IPS-20b (cell line): ENCODE measurements at regions not wholly inside any gene's neighbourhood (a gene's known extent, or its start where the extent isn't known, plus 50 kb on each side); places are given as distances from the start of the nearest gene placed in this dataset.
"Not testable (repeated sequence)": the region's sequence is repeated elsewhere in the genome, so short reads cannot be mapped to it uniquely, and the experiment has no call there.

Experiments
- H3K27ac ChIP-seq: one replicate; pipeline ENCODE4 v1.5.1; 2013; ENCODE audit warnings: low read length
- H3K27me3 ChIP-seq: 2 replicates; pipeline ENCODE4 v1.6.1; 2013; ENCODE audit warnings: mild to moderate bottlenecking, low read length, inconsistent platforms; ENCODE audit not compliant: insufficient read depth
- H3K36me3 ChIP-seq: 2 replicates; pipeline ENCODE4 v1.6.1; 2013; ENCODE audit warnings: low read depth, mild to moderate bottlenecking, inconsistent platforms, low read length, moderate library complexity; ENCODE audit not compliant: insufficient read depth
- H3K4me1 ChIP-seq: 2 replicates; pipeline ENCODE4 v1.6.1; 2013; ENCODE audit warnings: mild to moderate bottlenecking, control low read depth, inconsistent platforms, low read length, moderate library complexity; ENCODE audit not compliant: insufficient read depth
- H3K4me3 ChIP-seq: 2 replicates; pipeline ENCODE4 v1.5.1; 2013; ENCODE audit warnings: mild to moderate bottlenecking, low read length, inconsistent platforms
- H3K9ac ChIP-seq: 2 replicates; pipeline ENCODE4 v1.6.1; 2013; ENCODE audit warnings: low read depth, mild to moderate bottlenecking, inconsistent platforms, low read length, moderate library complexity
- H3K9me3 ChIP-seq: 2 replicates; pipeline ENCODE4 v1.6.1; 2013; ENCODE audit warnings: mild to moderate bottlenecking, low read depth, low read length, inconsistent platforms; ENCODE audit not compliant: insufficient read depth

GRCh38 chr4:36610628-36611027, 329.2 kb downstream of the DTHD1 start:
- no peaks in the 10 kb centered on the region for H3K4me1 ChIP-seq
- H3K36me3 ChIP-seq, result no peaks in the 10 kb centered on the region
- no peak overlapping the region for H3K27ac ChIP-seq

GRCh38 chr4:36613142-36613541, 331.7 kb downstream of the DTHD1 start:
- H3K27me3 ChIP-seq, H3K9ac ChIP-seq, H3K4me1 ChIP-seq, H3K9me3 ChIP-seq, H3K27ac ChIP-seq, H3K4me3 ChIP-seq, H3K36me3 ChIP-seq: not testable (repeated sequence)

More at GRCh38 chr4:36610628-36611027, 329.2 kb downstream of the DTHD1 start:
- Histone ChIP-seq H3K9me3 (no peaks in the 10 kb centered on the region), H3K27me3 (no peaks in the 10 kb centered on the region), H3K9ac (no peak overlapping the region), H3K4me3 (no peak overlapping the region)

- Histone ChIP-seq H3K36me3 (no peaks in the 10 kb centered on the region), H3K9me3 (no peaks in the 10 kb centered on the region), H3K27ac (no peak overlapping the region), H3K4me1 (no peaks in the 10 kb centered on the region), H3K27me3 (no peaks in the 10 kb centered on the region), H3K4me3 (no peak overlapping the region), H3K9ac (no peak overlapping the region)
Observed at GRCh38 chr4:36614011-36614410, 332.6 kb downstream of the DTHD1 start.

- Histone ChIP-seq H3K27me3 (no peaks in the 10 kb centered on the region), H3K9me3 (no peaks in the 10 kb centered on the region), H3K9ac (no peak overlapping the region), H3K4me1 (no peaks in the 10 kb centered on the region), H3K27ac (no peak overlapping the region), H3K36me3 (no peaks in the 10 kb centered on the region), H3K4me3 (no peak overlapping the region)
Observed at GRCh38 chr4:36618102-36618501, 336.7 kb downstream of the DTHD1 start.

GRCh38 chr4:36624030-36624429, 342.6 kb downstream of the DTHD1 start:
- H3K9me3 ChIP-seq, result no peaks in the 10 kb centered on the region
- H3K4me3 ChIP-seq, result no peak overlapping the region
- no peaks in the 10 kb centered on the region for H3K27me3 ChIP-seq
- no peak overlapping the region for H3K27ac ChIP-seq
- H3K36me3 ChIP-seq, result no peaks in the 10 kb centered on the region
- no peak overlapping the region for H3K9ac ChIP-seq
- H3K4me1 ChIP-seq, result no peaks in the 10 kb centered on the region

GRCh38 chr4:36638273-36638811, 356.9 kb downstream of the DTHD1 start:
- Histone ChIP-seq H3K9me3 (no peaks in the 10 kb centered on the region), H3K36me3 (no peaks in the 10 kb centered on the region), H3K27me3 (no peaks in the 10 kb centered on the region), H3K4me3 (no peak overlapping the region), H3K4me1 (peaks cover 32% of the 10 kb centered on the region), H3K27ac (no peak overlapping the region), H3K9ac (no peak overlapping the region)

GRCh38 chr4:36640876-36641275, 359.5 kb downstream of the DTHD1 start:
- Histone ChIP-seq H3K4me3 (no peak overlapping the region), H3K9me3 (no peaks in the 10 kb centered on the region), H3K9ac (no peak overlapping the region), H3K4me1 (peaks cover 38% of the 10 kb centered on the region), H3K27ac (no peak overlapping the region), H3K36me3 (no peaks in the 10 kb centered on the region), H3K27me3 (no peaks in the 10 kb centered on the region)

GRCh38 chr4:36651253-36651652, 369.8 kb downstream of the DTHD1 start:
- no peak overlapping the region for H3K4me3 ChIP-seq
- H3K27ac ChIP-seq, result no peak overlapping the region
- H3K4me1 ChIP-seq, result no peaks in the 10 kb centered on the region
- H3K9ac ChIP-seq, result no peak overlapping the region
- H3K27me3 ChIP-seq, result no peaks in the 10 kb centered on the region
- no peaks in the 10 kb centered on the region for H3K9me3 ChIP-seq
- no peaks in the 10 kb centered on the region for H3K36me3 ChIP-seq

GRCh38 chr4:36652857-36653256, 371.4 kb downstream of the DTHD1 start:
- no peak overlapping the region for H3K4me3 ChIP-seq
- no peak overlapping the region for H3K27ac ChIP-seq
- no peaks in the 10 kb centered on the region for H3K27me3 ChIP-seq
- no peaks in the 10 kb centered on the region for H3K4me1 ChIP-seq
- H3K36me3 ChIP-seq, result no peaks in the 10 kb centered on the region
- no peaks in the 10 kb centered on the region for H3K9me3 ChIP-seq
- H3K9ac ChIP-seq, result no peak overlapping the region

- Histone ChIP-seq H3K27me3 (no peaks in the 10 kb centered on the region), H3K27ac (no peak overlapping the region), H3K9me3 (no peaks in the 10 kb centered on the region), H3K4me3 (no peak overlapping the region), H3K4me1 (peaks cover 4% of the 10 kb centered on the region; the same call in 1 of the 2 replicates), H3K9ac (no peak overlapping the region), H3K36me3 (no peaks in the 10 kb centered on the region)
Observed at GRCh38 chr4:36665985-36666527, 384.6 kb downstream of the DTHD1 start.

- Histone ChIP-seq H3K9ac (no peak overlapping the region), H3K4me3 (no peak overlapping the region), H3K9me3 (no peaks in the 10 kb centered on the region), H3K27ac (no peak overlapping the region), H3K27me3 (no peaks in the 10 kb centered on the region), H3K36me3 (no peaks in the 10 kb centered on the region), H3K4me1 (no peaks in the 10 kb centered on the region)
Observed at GRCh38 chr4:36675436-36675835, 394.0 kb downstream of the DTHD1 start.

GRCh38 chr4:36676139-36677050, 395.0 kb downstream of the DTHD1 start:
- H3K36me3 ChIP-seq, result no peaks in the 10 kb centered on the region

More at GRCh38 chr4:36676139-36677050, 395.0 kb downstream of the DTHD1 start:
- Histone ChIP-seq H3K27ac (no peak overlapping the region), H3K9me3 (no peaks in the 10 kb centered on the region), H3K27me3 (no peaks in the 10 kb centered on the region), H3K4me1 (no peaks in the 10 kb centered on the region), H3K4me3 (no peak overlapping the region), H3K9ac (no peak overlapping the region)
